GM12865 (cell line): ENCODE measurements at regions not wholly inside any gene's neighbourhood (a gene's known extent, or its start where the extent isn't known, plus 50 kb on each side); places are given as distances from the start of the nearest gene placed in this dataset.

Experiments
- DNase-seq: peaks from one replicate; pipeline ENCODE4 v3.0.0; 2010; ENCODE audit warnings: low read depth
- H3K4me3 ChIP-seq: 2 replicates; pipeline ENCODE4 v1.5.1; 2011; ENCODE audit warnings: mild to moderate bottlenecking, low read depth, low read length, control low read depth
- TF ChIP-seq, protein P1 (sequence below): IDR thresholded peaks from 2 replicates; pipeline ENCODE4 v1.5.1; 2011; ENCODE audit warnings: low read length, control low read depth, low read depth, inconsistent platforms; ENCODE audit not compliant: insufficient read depth; ENCODE audit errors: missing control alignments

DNA sequence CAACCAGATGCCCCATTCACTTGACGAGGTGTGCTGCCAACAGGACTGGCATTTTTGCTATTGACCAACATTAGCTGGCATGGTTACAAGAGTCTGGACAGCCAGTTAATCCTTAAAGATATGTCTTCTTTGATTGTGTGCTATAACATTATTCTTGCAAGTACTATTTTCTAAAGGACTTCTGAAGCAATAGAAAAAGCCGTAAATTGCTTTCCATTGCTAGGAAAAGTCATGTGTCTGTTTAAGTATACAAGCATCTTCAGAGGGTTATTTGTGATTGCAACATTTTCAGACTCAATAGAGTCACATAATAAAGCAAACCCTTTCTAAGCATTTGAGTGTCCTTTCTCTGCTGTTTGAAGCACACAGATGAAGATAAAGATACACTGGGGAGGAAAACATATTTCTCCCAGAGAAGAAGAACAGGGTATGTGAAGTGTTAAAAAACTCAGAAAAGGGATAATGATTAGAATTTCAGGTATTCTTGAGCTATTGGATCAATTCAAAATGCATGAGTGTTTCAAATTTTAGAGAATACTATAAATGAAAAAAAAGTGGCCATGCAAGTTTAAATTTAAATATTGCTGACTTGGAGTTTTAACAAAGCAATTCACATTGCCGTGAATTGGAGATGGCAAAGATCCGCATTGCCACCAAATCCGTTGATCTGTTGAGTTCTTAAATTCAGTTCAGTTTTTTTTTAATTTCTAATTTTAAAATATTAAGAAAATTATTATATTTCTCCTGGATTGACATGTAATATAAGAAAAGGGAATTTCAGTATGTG is 191.7 kb upstream of the MAP3K7 start:
- H3K4me3 ChIP-seq, result no peak overlapping the region
- TF ChIP-seq, protein P1, sequence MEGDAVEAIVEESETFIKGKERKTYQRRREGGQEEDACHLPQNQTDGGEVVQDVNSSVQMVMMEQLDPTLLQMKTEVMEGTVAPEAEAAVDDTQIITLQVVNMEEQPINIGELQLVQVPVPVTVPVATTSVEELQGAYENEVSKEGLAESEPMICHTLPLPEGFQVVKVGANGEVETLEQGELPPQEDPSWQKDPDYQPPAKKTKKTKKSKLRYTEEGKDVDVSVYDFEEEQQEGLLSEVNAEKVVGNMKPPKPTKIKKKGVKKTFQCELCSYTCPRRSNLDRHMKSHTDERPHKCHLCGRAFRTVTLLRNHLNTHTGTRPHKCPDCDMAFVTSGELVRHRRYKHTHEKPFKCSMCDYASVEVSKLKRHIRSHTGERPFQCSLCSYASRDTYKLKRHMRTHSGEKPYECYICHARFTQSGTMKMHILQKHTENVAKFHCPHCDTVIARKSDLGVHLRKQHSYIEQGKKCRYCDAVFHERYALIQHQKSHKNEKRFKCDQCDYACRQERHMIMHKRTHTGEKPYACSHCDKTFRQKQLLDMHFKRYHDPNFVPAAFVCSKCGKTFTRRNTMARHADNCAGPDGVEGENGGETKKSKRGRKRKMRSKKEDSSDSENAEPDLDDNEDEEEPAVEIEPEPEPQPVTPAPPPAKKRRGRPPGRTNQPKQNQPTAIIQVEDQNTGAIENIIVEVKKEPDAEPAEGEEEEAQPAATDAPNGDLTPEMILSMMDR, result no peak
- no peak for DNase-seq

DNA sequence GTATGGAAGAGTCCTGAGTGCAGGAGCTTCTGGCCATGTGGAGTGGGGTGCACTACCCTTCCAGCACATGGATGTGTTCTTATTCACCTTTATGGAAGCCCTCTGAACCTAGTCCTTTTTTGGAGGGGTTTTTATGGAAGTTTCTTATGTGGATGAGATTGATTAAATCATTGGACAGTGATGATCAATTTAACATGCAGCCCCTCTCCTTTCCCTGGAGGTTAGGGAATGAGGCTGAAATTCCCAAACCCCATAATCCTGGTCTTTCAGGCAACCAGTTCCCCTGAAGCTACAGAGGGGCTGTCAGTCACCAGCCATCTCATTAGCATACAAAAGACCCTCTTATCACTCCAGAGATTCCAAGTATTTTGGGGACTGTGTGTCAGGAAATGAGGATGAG is 183.9 kb upstream of the MAP3K7 start:
- TF ChIP-seq, protein P1, result no peak
- H3K4me3 ChIP-seq, result no peak overlapping the region
- no peak for DNase-seq

DNA sequence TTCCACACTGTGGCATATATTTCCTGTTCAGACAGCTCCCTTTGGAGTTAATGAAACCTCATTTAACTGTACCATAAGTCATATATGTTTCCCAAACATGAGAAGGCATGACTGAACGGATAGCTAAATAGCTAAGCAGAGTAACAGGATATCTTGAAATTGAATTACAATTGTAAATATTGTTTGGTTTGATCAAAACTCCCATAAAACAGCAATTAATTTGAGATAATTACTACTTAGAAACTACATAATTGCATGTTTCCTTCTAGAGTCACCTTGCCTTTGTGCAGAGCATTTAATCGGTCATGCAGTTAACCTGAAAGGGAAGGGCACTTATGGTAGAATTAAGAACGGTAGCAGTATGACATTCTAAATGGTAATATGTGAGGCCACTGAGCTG is 179.0 kb upstream of the MAP3K7 start:
- H3K4me3 ChIP-seq, result no peak overlapping the region
- no peak for DNase-seq
- TF ChIP-seq, protein P1, result no peak

DNA sequence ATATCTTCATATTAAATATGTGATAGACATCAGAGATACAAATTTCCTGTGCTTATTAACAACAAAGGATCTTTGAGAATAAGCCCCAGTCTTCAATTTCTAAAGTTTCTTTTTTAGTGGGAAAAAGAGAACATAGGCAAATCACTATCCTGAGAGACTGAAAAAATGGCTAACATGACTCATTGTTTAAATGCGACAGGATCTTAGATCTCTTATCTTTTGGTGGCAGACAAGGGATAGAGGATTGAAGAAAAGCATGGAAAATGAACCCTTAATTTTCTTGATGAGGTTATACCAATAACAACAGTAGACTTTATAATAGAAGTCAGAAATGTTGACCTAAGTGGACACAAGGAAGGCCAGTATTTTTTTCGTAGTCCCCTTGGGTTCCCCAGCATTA is 178.6 kb upstream of the MAP3K7 start:
- TF ChIP-seq, protein P1, result no peak
- DNase-seq, result no peak
- H3K4me3 ChIP-seq, result no peak overlapping the region

DNA sequence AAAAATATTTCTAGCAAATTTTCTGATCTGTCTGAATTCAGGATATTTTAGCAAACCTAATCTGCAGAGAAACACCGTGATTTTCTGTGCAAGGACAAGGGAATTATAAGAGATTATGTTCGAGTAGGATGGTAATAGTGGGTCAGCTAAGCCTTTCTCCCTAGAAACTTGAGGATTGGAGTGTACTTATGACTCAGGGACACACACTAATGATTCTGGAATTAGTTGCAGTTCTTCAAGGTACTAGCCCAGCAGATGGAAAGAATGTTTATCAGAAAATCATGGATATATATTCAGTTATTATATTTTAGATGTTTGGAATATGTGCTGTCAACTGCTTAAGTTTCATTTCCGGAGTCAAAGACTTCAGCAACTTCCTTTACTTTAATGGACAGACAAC is 177.1 kb upstream of the MAP3K7 start:
- H3K4me3 ChIP-seq, result no peak overlapping the region
- TF ChIP-seq, protein P1, result no peak
- no peak for DNase-seq

DNA sequence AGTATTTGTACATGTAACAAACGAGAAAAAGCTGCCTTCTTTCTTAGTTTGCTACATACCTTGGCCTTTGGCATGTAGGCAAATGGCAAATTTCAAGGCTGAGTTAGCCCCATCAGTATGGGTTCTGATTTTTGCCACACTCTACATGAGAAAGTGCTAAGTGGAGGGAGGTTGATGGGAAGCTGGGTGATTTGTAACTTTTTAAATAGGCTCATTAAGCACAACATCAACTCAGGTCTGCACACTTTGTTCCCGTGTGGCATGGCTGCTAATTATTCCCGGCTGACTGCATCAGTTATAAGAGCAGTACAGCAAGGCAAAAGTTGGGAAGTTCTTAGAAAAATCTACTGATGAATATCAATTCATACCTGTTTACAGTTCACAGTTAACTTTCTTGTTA is 172.8 kb upstream of the MAP3K7 start:
- TF ChIP-seq, protein P1, result no peak
- no peak overlapping the region for H3K4me3 ChIP-seq
- no peak for DNase-seq

DNA sequence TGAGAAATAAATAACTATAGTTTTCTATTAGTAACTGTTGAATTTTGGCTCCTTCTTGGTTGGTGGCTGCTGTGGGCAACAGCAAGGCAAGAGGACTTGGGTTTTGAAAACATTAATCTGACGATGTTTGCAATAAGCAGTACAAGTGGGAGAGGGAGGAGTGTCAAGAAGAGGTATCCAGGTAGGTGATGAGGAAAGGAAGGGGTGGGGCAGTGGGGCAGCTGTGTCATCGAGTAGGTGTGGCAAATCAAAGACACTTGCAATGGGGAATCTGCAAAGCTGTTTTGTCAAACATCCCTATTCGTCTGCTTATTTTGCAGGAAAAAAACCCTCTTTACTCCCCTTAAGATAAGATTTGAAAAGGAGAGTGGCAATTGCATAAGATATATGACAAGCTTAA is 171.9 kb upstream of the MAP3K7 start:
- TF ChIP-seq, protein P1, result no peak
- H3K4me3 ChIP-seq, result no peak overlapping the region
- DNase-seq, result no peak
